ENCODE measurements at regions not wholly inside any gene's neighbourhood (a gene's known extent, or its start where the extent isn't known, plus 50 kb on each side); places are given as distances from the start of the nearest gene placed in this dataset.
"Not testable (repeated sequence)": the region's sequence is repeated elsewhere in the genome, so short reads cannot be mapped to it uniquely, and the experiment has no call there.

DNA sequence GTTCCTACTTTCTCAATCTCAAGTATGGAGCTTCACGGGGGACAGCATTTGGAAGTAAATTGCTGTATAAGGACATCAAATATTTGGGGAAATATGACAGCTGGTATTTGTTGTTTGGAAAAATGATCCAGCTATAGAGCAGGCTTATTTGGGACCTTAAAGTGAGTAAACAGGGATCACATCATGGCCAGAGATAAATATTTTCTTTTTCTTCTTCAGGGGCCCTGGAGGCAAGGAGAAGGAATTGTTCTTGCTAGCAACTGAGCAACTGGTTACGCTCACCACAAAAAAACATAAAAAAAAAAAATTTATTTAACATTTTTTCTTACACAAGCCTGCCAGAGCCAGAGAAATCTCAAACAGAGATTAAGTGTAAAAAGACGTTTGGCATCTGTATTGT lies 277.2 kb upstream of the UGT8 start:
- Histone ChIP-seq H3K27ac (ENCODE audit: low read length) (no peak overlapping the region), H3K4me3 (ENCODE audit: control insufficient read depth in 1 of 2, extremely low read depth in 1 of 2, low read length in 1 of 2) (no peak overlapping the region), H3K36me3 (ENCODE audit: control insufficient read depth in 2 of 2, extremely low read depth in 1 of 2, insufficient read depth in 1 of 2, low read length in 1 of 2) (no peaks in the 10 kb centered on the region), H3K4me1 (ENCODE audit: control insufficient read depth in 1 of 2, extremely low read depth in 1 of 2, insufficient read depth in 2 of 2, low read length in 2 of 2) (no peaks in the 10 kb centered on the region), H3K27me3 (replicated peaks in 1 of 2; ENCODE audit: control insufficient read depth in 2 of 2, extremely low read depth in 1 of 2, insufficient read depth in 2 of 2, low read length in 1 of 2) (no peaks in the 10 kb centered on the region), H3K9me3 (no peaks in the 10 kb centered on the region)
- ATAC-seq (replicated peaks in 1 of 4) (no peak), DNase-seq (no peak)
- WGBS (ENCODE audit: insufficient coverage) = no CpG with 5 or more reads among the region's 3 CpGs
- Mint-ChIP-seq H3K4me1 (no peaks in the 10 kb centered on the region), H3K27ac (no peak overlapping the region), H3K27me3 (peaks cover 0 to 6% of the 10 kb centered on the region in 2 donors), H3K9me3 (no peaks in the 10 kb centered on the region), H3K4me3 (no peak overlapping the region), H3K36me3 (no peaks in the 10 kb centered on the region)
- ChIA-PET CTCF (no interaction called here), POLR2A (no interaction called here)

GRCh38 chr4:114323841-114324240 lies 274.8 kb upstream of the UGT8 start:
- CTCF ChIA-PET = no interaction called here
- no peaks in the 10 kb centered on the region for H3K36me3 ChIP-seq (ENCODE audit: control insufficient read depth in 2 of 2, extremely low read depth in 1 of 2, insufficient read depth in 1 of 2, low read length in 1 of 2)
- no peak for ATAC-seq (replicated peaks in 1 of 4)
- no peak overlapping the region for H3K27ac ChIP-seq (ENCODE audit: low read length)
- Mint-ChIP-seq H3K36me3 (no peaks in the 10 kb centered on the region), H3K9me3 (no peaks in the 10 kb centered on the region), H3K4me1 (no peaks in the 10 kb centered on the region), H3K4me3 (no peak overlapping the region), H3K27ac (no peak overlapping the region), H3K27me3 (peaks cover 0 to 6% of the 10 kb centered on the region in 2 donors)
- no peak for DNase-seq
- H3K9me3 ChIP-seq = no peaks in the 10 kb centered on the region
- H3K4me1 ChIP-seq (ENCODE audit: control insufficient read depth in 1 of 2, extremely low read depth in 1 of 2, insufficient read depth in 2 of 2, low read length in 2 of 2) = no peaks in the 10 kb centered on the region
- WGBS (ENCODE audit: insufficient coverage) = 80% methylated on average over 1 of the region's 3 CpGs
- H3K27me3 ChIP-seq (replicated peaks in 1 of 2; ENCODE audit: control insufficient read depth in 2 of 2, extremely low read depth in 1 of 2, insufficient read depth in 2 of 2, low read length in 1 of 2) = no peaks in the 10 kb centered on the region
- no peak overlapping the region for H3K4me3 ChIP-seq (ENCODE audit: control insufficient read depth in 1 of 2, extremely low read depth in 1 of 2, low read length in 1 of 2)
- POLR2A ChIA-PET = no interaction called here

DNA sequence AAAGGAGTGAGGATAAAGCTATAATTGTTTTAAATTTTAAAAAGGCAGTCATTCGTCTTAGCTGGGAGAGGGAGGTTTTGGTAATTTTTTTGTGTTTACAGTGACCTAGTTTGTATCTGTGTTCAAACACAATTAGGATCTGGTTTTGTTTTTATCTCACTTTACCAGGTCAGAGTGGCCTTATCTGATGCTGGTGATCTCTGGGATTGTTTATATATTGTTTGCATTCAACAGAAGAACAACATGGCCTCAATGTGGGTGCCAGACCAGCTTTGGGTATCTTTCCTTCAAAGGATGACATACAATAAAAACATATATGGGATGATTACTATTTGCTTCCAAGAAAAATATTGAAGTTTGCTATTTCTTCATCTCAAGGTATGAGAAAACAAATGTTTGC lies 272.2 kb upstream of the UGT8 start:
- no peak overlapping the region for H3K4me3 Mint-ChIP-seq
- WGBS (ENCODE audit: insufficient coverage) = 40% methylated on average over 1 of the region's 1 CpG

DNA sequence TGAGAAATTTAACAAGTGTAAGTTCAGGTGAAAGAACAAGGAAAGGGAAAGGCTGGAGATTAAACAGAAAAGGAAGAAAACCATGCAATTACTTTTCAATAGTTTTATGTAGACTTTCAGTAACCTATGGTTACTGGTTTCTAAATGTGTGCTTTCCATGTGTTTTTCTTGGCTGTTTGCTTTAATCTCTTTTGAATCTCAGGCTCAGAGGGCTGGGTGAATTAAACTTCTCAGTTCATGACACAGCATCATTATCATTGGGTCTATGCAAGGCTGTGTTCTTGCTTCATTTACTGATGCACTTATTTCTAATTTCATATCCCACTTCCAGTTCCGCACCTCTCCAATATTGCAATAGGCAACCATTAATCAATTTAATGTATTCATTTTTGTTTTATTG lies 266.5 kb upstream of the UGT8 start:
- Mint-ChIP-seq H3K36me3 (no peaks in the 10 kb centered on the region), H3K9me3 (peaks cover 1 to 6% (median 4%) of the 10 kb centered on the region in 3 donors), H3K27ac (no peak overlapping the region), H3K4me3 (no peak overlapping the region), H3K4me1 (no peaks in the 10 kb centered on the region), H3K27me3 (peaks cover 0 to 5% of the 10 kb centered on the region in 2 donors)
- Histone ChIP-seq H3K27ac (ENCODE audit: low read length) (no peak overlapping the region), H3K36me3 (ENCODE audit: control insufficient read depth in 2 of 2, extremely low read depth in 1 of 2, insufficient read depth in 1 of 2, low read length in 1 of 2) (no peaks in the 10 kb centered on the region), H3K27me3 (replicated peaks in 1 of 2; ENCODE audit: control insufficient read depth in 2 of 2, extremely low read depth in 1 of 2, insufficient read depth in 2 of 2, low read length in 1 of 2) (no peaks in the 10 kb centered on the region), H3K9me3 (no peaks in the 10 kb centered on the region), H3K4me1 (ENCODE audit: control insufficient read depth in 1 of 2, extremely low read depth in 1 of 2, insufficient read depth in 2 of 2, low read length in 2 of 2) (no peaks in the 10 kb centered on the region), H3K4me3 (ENCODE audit: control insufficient read depth in 1 of 2, extremely low read depth in 1 of 2, low read length in 1 of 2) (no peak overlapping the region)
- ATAC-seq (replicated peaks in 1 of 4) (no peak), DNase-seq (no peak)
- ChIA-PET CTCF (no interaction called here), POLR2A (no interaction called here)
- no CpG with 5 or more reads among the region's 1 CpG for WGBS (ENCODE audit: insufficient coverage)

More for the DNA sequence above, 272.2 kb upstream of the UGT8 start:
- POLR2A ChIA-PET = no interaction called here
- CTCF ChIA-PET = no interaction called here
- DNase-seq = no peak
- Histone ChIP-seq H3K27me3 (replicated peaks in 1 of 2; ENCODE audit: control insufficient read depth in 2 of 2, extremely low read depth in 1 of 2, insufficient read depth in 2 of 2, low read length in 1 of 2) (no peaks in the 10 kb centered on the region), H3K27ac (ENCODE audit: low read length) (no peak overlapping the region), H3K9me3 (no peaks in the 10 kb centered on the region), H3K36me3 (ENCODE audit: control insufficient read depth in 2 of 2, extremely low read depth in 1 of 2, insufficient read depth in 1 of 2, low read length in 1 of 2) (no peaks in the 10 kb centered on the region), H3K4me1 (ENCODE audit: control insufficient read depth in 1 of 2, extremely low read depth in 1 of 2, insufficient read depth in 2 of 2, low read length in 2 of 2) (no peaks in the 10 kb centered on the region), H3K4me3 (ENCODE audit: control insufficient read depth in 1 of 2, extremely low read depth in 1 of 2, low read length in 1 of 2) (no peak overlapping the region)
- peaks cover 1 to 4% (median 2%) of the 10 kb centered on the region in 3 donors for H3K9me3 Mint-ChIP-seq
- no peak overlapping the region for H3K27ac Mint-ChIP-seq
- no peak for ATAC-seq (replicated peaks in 1 of 4)
- no peaks in the 10 kb centered on the region for H3K4me1 Mint-ChIP-seq
- no peaks in the 10 kb centered on the region for H3K36me3 Mint-ChIP-seq
- peaks cover 0 to 11% of the 10 kb centered on the region in 2 donors for H3K27me3 Mint-ChIP-seq

GRCh38 chr4:114334363-114334762 lies 264.2 kb upstream of the UGT8 start:
- H3K27me3 ChIP-seq (replicated peaks in 1 of 2; ENCODE audit: control insufficient read depth in 2 of 2, extremely low read depth in 1 of 2, insufficient read depth in 2 of 2, low read length in 1 of 2); CTCF ChIA-PET; H3K4me3 Mint-ChIP-seq; H3K36me3 Mint-ChIP-seq; H3K4me3 ChIP-seq (ENCODE audit: control insufficient read depth in 1 of 2, extremely low read depth in 1 of 2, low read length in 1 of 2); H3K27me3 Mint-ChIP-seq; H3K36me3 ChIP-seq (ENCODE audit: control insufficient read depth in 2 of 2, extremely low read depth in 1 of 2, insufficient read depth in 1 of 2, low read length in 1 of 2); DNase-seq; H3K9me3 ChIP-seq; H3K27ac ChIP-seq (ENCODE audit: low read length); H3K27ac Mint-ChIP-seq; H3K4me1 ChIP-seq (ENCODE audit: control insufficient read depth in 1 of 2, extremely low read depth in 1 of 2, insufficient read depth in 2 of 2, low read length in 2 of 2); ATAC-seq (replicated peaks in 1 of 4); H3K4me1 Mint-ChIP-seq; POLR2A ChIA-PET: not testable (repeated sequence)
- H3K9me3 Mint-ChIP-seq = peaks cover 1 to 12% (median 4%) of the 10 kb centered on the region in 3 donors

GRCh38 chr4:114334884-114335330 lies 263.7 kb upstream of the UGT8 start:
- Mint-ChIP-seq H3K27ac (no peak overlapping the region), H3K27me3 (peaks cover 2 to 5% of the 10 kb centered on the region in 2 donors), H3K4me3 (no peak overlapping the region), H3K36me3 (no peaks in the 10 kb centered on the region), H3K9me3 (peaks cover under 1 to 12% (median 2%) of the 10 kb centered on the region in 3 donors), H3K4me1 (no peaks in the 10 kb centered on the region)
- Histone ChIP-seq H3K9me3 (no peaks in the 10 kb centered on the region), H3K4me1 (ENCODE audit: control insufficient read depth in 1 of 2, extremely low read depth in 1 of 2, insufficient read depth in 2 of 2, low read length in 2 of 2) (no peaks in the 10 kb centered on the region), H3K4me3 (ENCODE audit: control insufficient read depth in 1 of 2, extremely low read depth in 1 of 2, low read length in 1 of 2) (no peak overlapping the region), H3K36me3 (ENCODE audit: control insufficient read depth in 2 of 2, extremely low read depth in 1 of 2, insufficient read depth in 1 of 2, low read length in 1 of 2) (no peaks in the 10 kb centered on the region), H3K27ac (ENCODE audit: low read length) (no peak overlapping the region), H3K27me3 (replicated peaks in 1 of 2; ENCODE audit: control insufficient read depth in 2 of 2, extremely low read depth in 1 of 2, insufficient read depth in 2 of 2, low read length in 1 of 2) (no peaks in the 10 kb centered on the region)
- ATAC-seq (replicated peaks in 1 of 4) = no peak
- DNase-seq = no peak
- ChIA-PET CTCF (no interaction called here), POLR2A (no interaction called here)
- 0% methylated on average over 1 of the region's 2 CpGs for WGBS (ENCODE audit: insufficient coverage)

DNA sequence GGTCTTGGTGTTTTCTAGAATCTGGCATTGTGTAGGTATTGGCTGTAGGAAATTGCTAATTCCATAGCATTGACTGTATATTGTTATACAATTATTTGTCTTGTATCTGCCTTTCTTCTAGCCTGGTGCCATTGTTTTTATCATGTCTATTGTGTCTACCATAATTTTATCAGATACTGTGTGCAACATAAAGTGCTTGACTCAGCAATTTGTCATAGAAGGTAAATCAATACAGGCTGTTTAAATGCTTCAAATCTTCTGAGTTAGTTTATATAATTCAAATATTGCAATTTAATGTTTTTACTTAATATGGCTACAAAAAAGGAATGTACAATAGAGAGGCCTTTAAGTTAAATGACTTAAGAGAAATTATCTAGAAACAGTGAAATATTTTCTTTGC lies 263.3 kb upstream of the UGT8 start:
- DNase-seq (no peak), ATAC-seq (replicated peaks in 1 of 4) (no peak)
- ChIA-PET CTCF (no interaction called here), POLR2A (no interaction called here)
- Mint-ChIP-seq H3K4me1 (no peaks in the 10 kb centered on the region), H3K36me3 (no peaks in the 10 kb centered on the region), H3K9me3 (peaks cover 0 to 10% (median 0%) of the 10 kb centered on the region in 3 donors), H3K4me3 (no peak overlapping the region), H3K27me3 (peaks cover 2 to 3% of the 10 kb centered on the region in 2 donors), H3K27ac (no peak overlapping the region)
- no peak overlapping the region for H3K27ac ChIP-seq (ENCODE audit: low read length)
- H3K4me3 ChIP-seq (ENCODE audit: control insufficient read depth in 1 of 2, extremely low read depth in 1 of 2, low read length in 1 of 2) = no peak overlapping the region
- H3K9me3 ChIP-seq = no peaks in the 10 kb centered on the region
- H3K4me1 ChIP-seq (ENCODE audit: control insufficient read depth in 1 of 2, extremely low read depth in 1 of 2, insufficient read depth in 2 of 2, low read length in 2 of 2) = no peaks in the 10 kb centered on the region
- no peaks in the 10 kb centered on the region for H3K36me3 ChIP-seq (ENCODE audit: control insufficient read depth in 2 of 2, extremely low read depth in 1 of 2, insufficient read depth in 1 of 2, low read length in 1 of 2)
- no peaks in the 10 kb centered on the region for H3K27me3 ChIP-seq (replicated peaks in 1 of 2; ENCODE audit: control insufficient read depth in 2 of 2, extremely low read depth in 1 of 2, insufficient read depth in 2 of 2, low read length in 1 of 2)

All from T-cell (primary cell).